Upper lobe of left lung (tissue), 4 donors: ENCODE measurements at regions not wholly inside any gene's neighbourhood (a gene's known extent, or its start where the extent isn't known, plus 50 kb on each side); places are given as distances from the start of the nearest gene placed in this dataset.

ENCODE experiments used
- CTCF ChIP-seq, 6 experiments: fragments of 450-650 bp in 4 of 6; fragments of 200-600 bp in 2 of 6; sonication (generic) in 2 of 6; IDR thresholded peaks; one replicate each; pipeline ENCODE4 v1.5.1; 2016 to 2019; ENCODE audit warnings: antibody characterized with exemption in 6 of 6
- EP300 ChIP-seq, 4 donors: sonication (generic); formaldehyde crosslinking; IDR thresholded peaks; one replicate each; pipeline ENCODE4 v1.5.1; 2017; ENCODE audit warnings: antibody characterized with exemption in 4 of 4, control low read depth in 2 of 4

- TF ChIP-seq CTCF (IDR thresholded peaks at IDR 0.05), result no peak
- no peak for TF ChIP-seq EP300 (IDR thresholded peaks at IDR 0.05)
Measured at GRCh38 chr13:88461272-88462009, 790.3 kb downstream of the SLITRK5 start.
